ENCODE measurements at regions not wholly inside any gene's neighbourhood (a gene's known extent, or its start where the extent isn't known, plus 50 kb on each side); places are given as distances from the start of the nearest gene placed in this dataset.

DNA sequence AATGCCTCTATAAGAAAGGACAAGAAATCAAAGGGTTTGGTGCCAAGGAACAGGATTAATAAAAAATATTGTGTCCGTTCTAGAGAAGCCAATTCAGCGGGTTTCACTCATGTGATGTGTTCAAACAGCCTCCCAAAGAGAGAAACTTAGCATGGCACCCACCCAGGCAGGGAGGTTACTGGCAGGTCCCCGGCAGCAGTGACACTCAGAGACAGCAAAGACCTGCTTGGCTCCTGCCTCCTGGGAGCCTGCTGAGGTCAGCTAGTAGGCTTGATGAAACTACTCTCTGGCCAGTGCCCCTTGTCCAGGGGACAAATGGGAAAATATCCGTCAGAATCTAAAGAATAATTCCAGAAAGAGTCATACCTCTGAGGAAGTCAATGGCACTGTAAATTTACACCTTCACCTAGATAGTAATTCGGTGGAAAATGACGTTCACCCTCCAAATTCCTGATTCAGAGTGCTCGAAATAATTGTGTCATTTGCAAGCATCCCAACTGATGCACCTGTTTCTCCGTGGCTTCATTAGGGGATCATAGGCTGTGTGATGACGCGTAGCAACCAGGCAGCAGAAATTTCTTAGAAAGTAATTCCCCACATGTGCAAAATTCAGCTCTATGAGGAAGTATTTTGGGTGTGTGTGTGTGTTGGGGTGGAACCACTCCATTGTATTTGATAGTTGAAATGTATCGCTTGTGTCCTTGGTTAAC, 481.5 kb upstream of the ZFHX3 start:
- H3K36me3 ChIP-seq (ENCODE audit: control insufficient read depth in 2 of 2, insufficient read depth in 2 of 2, low read length in 1 of 2): no peaks in the 10 kb centered on the region
- H3K27ac ChIP-seq (ENCODE audit: low read depth in 1 of 2, low read length in 1 of 2): no peak overlapping the region
- no peaks in the 10 kb centered on the region for H3K9me3 ChIP-seq (ENCODE audit: control insufficient read depth in 2 of 2, insufficient read depth in 1 of 2, low read length in 1 of 2)
- no peak overlapping the region for H3K4me3 ChIP-seq (ENCODE audit: low read length in 2 of 2)
- DNase-seq (ENCODE audit: low read depth in 6 of 9, low spot score in 9 of 9): no peak
- 94% methylated on average over 11 of the region's 11 CpGs for WGBS
- no peaks in the 10 kb centered on the region for H3K4me1 ChIP-seq (ENCODE audit: control insufficient read depth in 2 of 2, insufficient read depth in 2 of 2, low read length in 2 of 2)
- H3K27me3 ChIP-seq (ENCODE audit: control insufficient read depth in 2 of 2, insufficient read depth in 1 of 2, low read length in 1 of 2): no peaks in the 10 kb centered on the region

DNA sequence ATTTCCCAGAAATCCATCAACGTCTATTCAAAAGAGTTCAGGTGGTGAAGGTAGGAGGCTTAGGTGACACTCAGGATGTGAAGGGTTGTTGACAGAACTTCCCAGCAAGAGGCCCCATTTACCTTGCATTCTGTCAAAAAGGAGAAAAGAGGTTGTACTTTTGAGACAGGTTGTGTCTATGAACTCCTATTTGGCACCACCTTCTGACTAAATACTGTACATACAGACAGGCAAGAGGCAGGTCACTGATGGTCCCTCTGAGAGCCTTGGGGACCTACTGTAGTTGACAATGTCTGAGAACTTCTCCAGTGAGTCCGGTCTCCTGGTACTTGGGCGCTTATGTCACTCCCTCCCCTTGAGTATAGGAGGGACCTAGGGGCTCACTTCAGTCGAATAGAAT, 479.3 kb upstream of the ZFHX3 start:
- H3K4me3 ChIP-seq (ENCODE audit: low read length in 2 of 2): no peak overlapping the region
- no peaks in the 10 kb centered on the region for H3K9me3 ChIP-seq (ENCODE audit: control insufficient read depth in 2 of 2, insufficient read depth in 1 of 2, low read length in 1 of 2)
- no peak for DNase-seq (ENCODE audit: low read depth in 6 of 9, low spot score in 9 of 9)
- H3K4me1 ChIP-seq (ENCODE audit: control insufficient read depth in 2 of 2, insufficient read depth in 2 of 2, low read length in 2 of 2): no peaks in the 10 kb centered on the region
- WGBS: 87% methylated on average over 4 of the region's 4 CpGs
- H3K27ac ChIP-seq (ENCODE audit: low read depth in 1 of 2, low read length in 1 of 2): no peak overlapping the region
- no peaks in the 10 kb centered on the region for H3K27me3 ChIP-seq (ENCODE audit: control insufficient read depth in 2 of 2, insufficient read depth in 1 of 2, low read length in 1 of 2)
- H3K36me3 ChIP-seq (ENCODE audit: control insufficient read depth in 2 of 2, insufficient read depth in 2 of 2, low read length in 1 of 2): no peaks in the 10 kb centered on the region

DNA sequence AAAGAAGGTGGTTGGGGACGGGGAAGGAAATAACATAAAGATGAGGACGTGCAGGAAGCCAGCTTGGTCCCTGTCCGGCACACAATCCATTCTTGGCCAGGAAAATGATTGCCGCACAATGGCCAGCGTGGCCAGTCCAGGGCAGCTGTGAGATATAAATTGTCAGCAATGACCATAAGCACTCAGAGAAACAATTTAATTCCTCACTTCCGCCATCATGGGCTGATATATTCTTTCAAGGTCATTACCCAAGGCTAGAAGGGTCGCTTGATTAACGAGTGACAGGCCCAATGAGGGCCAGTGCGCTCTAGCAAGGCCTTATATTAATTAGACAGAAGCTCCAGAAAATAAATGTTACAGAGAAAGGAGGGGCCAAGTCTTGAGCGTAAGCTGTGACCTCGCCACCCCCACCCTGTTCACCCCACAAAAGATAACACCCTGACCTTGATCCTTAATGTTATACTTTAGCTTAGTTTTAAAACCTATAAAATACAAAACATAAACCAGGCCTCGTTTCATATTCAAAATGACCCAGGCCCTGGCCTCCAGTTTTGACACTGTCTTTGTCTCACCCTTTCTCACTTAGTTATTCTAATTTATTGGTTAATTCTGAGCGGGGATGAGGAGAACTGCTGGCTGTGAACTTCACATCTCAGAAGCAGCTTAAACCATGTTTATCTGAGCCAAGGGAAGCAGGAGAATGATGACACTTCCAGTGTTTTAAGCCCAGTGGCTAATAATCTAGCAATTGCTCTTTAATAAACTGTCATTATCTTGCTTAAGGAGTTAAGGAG, 478.3 kb upstream of the ZFHX3 start:
- no peak for DNase-seq (ENCODE audit: low read depth in 6 of 9, low spot score in 9 of 9)
- H3K27ac ChIP-seq (ENCODE audit: low read depth in 1 of 2, low read length in 1 of 2): no peak overlapping the region

DNA sequence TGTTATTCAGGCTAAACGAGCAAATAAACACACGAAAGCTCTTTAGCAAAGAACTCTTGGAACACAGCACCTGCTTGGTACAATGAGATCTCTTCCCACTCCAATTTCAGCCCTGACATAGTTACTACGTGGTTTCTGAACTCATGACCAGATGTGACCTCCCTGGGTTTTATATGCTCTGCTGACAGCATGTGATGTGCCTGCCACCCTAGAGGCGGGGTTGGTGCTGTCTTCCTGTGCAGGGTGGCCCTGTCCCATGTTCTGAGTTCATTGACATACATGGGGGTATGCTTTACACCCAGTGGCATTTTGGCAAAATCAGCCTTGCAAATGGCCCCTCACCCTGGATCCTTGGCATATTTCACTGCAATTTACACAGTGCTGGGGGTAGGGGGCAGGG, 475.3 kb upstream of the ZFHX3 start:
- Histone ChIP-seq H3K27ac (ENCODE audit: low read depth in 1 of 2, low read length in 1 of 2) (no peak overlapping the region), H3K36me3 (ENCODE audit: control insufficient read depth in 2 of 2, insufficient read depth in 2 of 2, low read length in 1 of 2) (no peaks in the 10 kb centered on the region), H3K4me1 (ENCODE audit: control insufficient read depth in 2 of 2, insufficient read depth in 2 of 2, low read length in 2 of 2) (no peaks in the 10 kb centered on the region), H3K9me3 (ENCODE audit: control insufficient read depth in 2 of 2, insufficient read depth in 1 of 2, low read length in 1 of 2) (no peaks in the 10 kb centered on the region), H3K4me3 (ENCODE audit: low read length in 2 of 2) (no peak overlapping the region), H3K27me3 (ENCODE audit: control insufficient read depth in 2 of 2, insufficient read depth in 1 of 2, low read length in 1 of 2) (no peaks in the 10 kb centered on the region)
- DNase-seq (ENCODE audit: low read depth in 6 of 9, low spot score in 9 of 9): no peak
- WGBS: 87% methylated on average over 4 of the region's 4 CpGs

More for the DNA sequence above, 478.3 kb upstream of the ZFHX3 start:
- no peaks in the 10 kb centered on the region for H3K27me3 ChIP-seq (ENCODE audit: control insufficient read depth in 2 of 2, insufficient read depth in 1 of 2, low read length in 1 of 2)
- no peak overlapping the region for H3K4me3 ChIP-seq (ENCODE audit: low read length in 2 of 2)
- no peaks in the 10 kb centered on the region for H3K9me3 ChIP-seq (ENCODE audit: control insufficient read depth in 2 of 2, insufficient read depth in 1 of 2, low read length in 1 of 2)
- H3K36me3 ChIP-seq (ENCODE audit: control insufficient read depth in 2 of 2, insufficient read depth in 2 of 2, low read length in 1 of 2): no peaks in the 10 kb centered on the region
- H3K4me1 ChIP-seq (ENCODE audit: control insufficient read depth in 2 of 2, insufficient read depth in 2 of 2, low read length in 2 of 2): no peaks in the 10 kb centered on the region
- WGBS: 88% methylated on average over 13 of the region's 13 CpGs

DNA sequence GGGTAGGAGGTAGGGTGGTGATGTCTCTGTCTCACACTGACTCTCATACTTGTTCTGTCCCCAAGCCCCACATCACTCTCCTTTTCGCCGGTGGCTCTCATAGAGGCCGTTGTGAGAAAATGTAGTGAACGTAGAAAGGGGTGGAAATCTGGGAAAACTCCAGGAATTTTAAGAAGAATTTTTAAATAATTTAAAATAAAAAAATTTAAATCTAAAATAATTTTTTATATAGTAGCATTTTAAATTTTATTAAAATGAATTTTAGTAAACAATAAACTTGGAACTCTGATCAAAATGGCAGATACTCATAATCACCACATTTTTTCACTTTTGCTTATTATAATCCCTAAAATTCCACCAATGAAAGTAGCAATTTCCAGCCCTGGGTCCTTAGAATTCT, 473.6 kb upstream of the ZFHX3 start:
- no peak for DNase-seq (ENCODE audit: low read depth in 6 of 9, low spot score in 9 of 9)
- Histone ChIP-seq H3K27me3 (ENCODE audit: control insufficient read depth in 2 of 2, insufficient read depth in 1 of 2, low read length in 1 of 2) (no peaks in the 10 kb centered on the region), H3K27ac (ENCODE audit: low read depth in 1 of 2, low read length in 1 of 2) (no peak overlapping the region), H3K4me1 (ENCODE audit: control insufficient read depth in 2 of 2, insufficient read depth in 2 of 2, low read length in 2 of 2) (no peaks in the 10 kb centered on the region), H3K9me3 (ENCODE audit: control insufficient read depth in 2 of 2, insufficient read depth in 1 of 2, low read length in 1 of 2) (no peaks in the 10 kb centered on the region), H3K4me3 (ENCODE audit: low read length in 2 of 2) (no peak overlapping the region), H3K36me3 (ENCODE audit: control insufficient read depth in 2 of 2, insufficient read depth in 2 of 2, low read length in 1 of 2) (no peaks in the 10 kb centered on the region)
- WGBS: 97% methylated on average over 4 of the region's 4 CpGs

DNA sequence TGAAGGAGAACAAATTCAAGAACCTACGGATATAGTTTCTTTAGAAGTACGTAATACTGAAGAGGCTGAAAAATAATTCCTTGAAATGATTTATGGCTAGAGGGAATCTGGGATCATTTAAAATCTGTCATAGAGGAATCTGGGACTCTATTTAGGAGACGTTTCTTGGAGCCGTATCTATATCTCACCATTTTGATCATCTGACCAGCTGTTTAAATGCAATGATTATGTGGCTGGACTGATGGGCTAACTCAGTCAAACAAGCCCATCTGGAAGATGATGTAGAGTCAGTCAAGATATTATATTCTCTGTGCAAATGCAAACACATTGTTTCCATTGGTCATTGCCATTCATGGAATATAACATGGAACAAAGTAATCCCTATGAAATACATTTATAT, 467.7 kb upstream of the ZFHX3 start:
- no peaks in the 10 kb centered on the region for H3K27me3 ChIP-seq (ENCODE audit: control insufficient read depth in 2 of 2, insufficient read depth in 1 of 2, low read length in 1 of 2)
- 95% methylated on average over 4 of the region's 4 CpGs for WGBS
- H3K4me1 ChIP-seq (ENCODE audit: control insufficient read depth in 2 of 2, insufficient read depth in 2 of 2, low read length in 2 of 2): no peaks in the 10 kb centered on the region
- no peaks in the 10 kb centered on the region for H3K36me3 ChIP-seq (ENCODE audit: control insufficient read depth in 2 of 2, insufficient read depth in 2 of 2, low read length in 1 of 2)
- DNase-seq (ENCODE audit: low read depth in 6 of 9, low spot score in 9 of 9): no peak
- H3K9me3 ChIP-seq (ENCODE audit: control insufficient read depth in 2 of 2, insufficient read depth in 1 of 2, low read length in 1 of 2): no peaks in the 10 kb centered on the region
- no peak overlapping the region for H3K27ac ChIP-seq (ENCODE audit: low read depth in 1 of 2, low read length in 1 of 2)
- no peak overlapping the region for H3K4me3 ChIP-seq (ENCODE audit: low read length in 2 of 2)

DNA sequence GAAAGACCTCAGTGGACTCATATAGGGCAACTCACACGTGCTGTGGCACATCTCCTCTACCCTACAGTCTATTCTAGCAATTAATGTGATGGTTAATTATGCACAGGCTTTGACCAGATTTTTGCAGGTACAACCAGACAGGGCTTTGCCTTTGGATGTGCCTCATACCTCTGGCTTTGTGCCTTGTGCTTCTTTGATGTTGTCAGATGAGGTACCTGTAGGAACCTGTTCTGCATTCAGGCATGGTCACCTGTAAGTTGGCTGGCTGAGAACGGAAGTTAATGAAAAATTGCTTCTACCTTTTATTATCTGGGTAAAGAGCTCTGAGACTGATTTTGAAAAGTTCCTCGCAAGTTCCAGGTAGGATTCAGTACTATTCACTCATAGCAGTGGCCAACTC, 462.9 kb upstream of the ZFHX3 start:
- no peaks in the 10 kb centered on the region for H3K4me1 ChIP-seq (ENCODE audit: control insufficient read depth in 2 of 2, insufficient read depth in 2 of 2, low read length in 2 of 2)
- H3K27ac ChIP-seq (ENCODE audit: low read depth in 1 of 2, low read length in 1 of 2): no peak overlapping the region
- H3K36me3 ChIP-seq (ENCODE audit: control insufficient read depth in 2 of 2, insufficient read depth in 2 of 2, low read length in 1 of 2): no peaks in the 10 kb centered on the region
- peak in 1 of 9 donors; percentile 4 for DNase-seq (ENCODE audit: low read depth in 6 of 9, low spot score in 9 of 9)
- 79% methylated on average over 3 of the region's 3 CpGs for WGBS
- no peaks in the 10 kb centered on the region for H3K27me3 ChIP-seq (ENCODE audit: control insufficient read depth in 2 of 2, insufficient read depth in 1 of 2, low read length in 1 of 2)
- H3K4me3 ChIP-seq (ENCODE audit: low read length in 2 of 2): no peak overlapping the region
- no peaks in the 10 kb centered on the region for H3K9me3 ChIP-seq (ENCODE audit: control insufficient read depth in 2 of 2, insufficient read depth in 1 of 2, low read length in 1 of 2)

DNA sequence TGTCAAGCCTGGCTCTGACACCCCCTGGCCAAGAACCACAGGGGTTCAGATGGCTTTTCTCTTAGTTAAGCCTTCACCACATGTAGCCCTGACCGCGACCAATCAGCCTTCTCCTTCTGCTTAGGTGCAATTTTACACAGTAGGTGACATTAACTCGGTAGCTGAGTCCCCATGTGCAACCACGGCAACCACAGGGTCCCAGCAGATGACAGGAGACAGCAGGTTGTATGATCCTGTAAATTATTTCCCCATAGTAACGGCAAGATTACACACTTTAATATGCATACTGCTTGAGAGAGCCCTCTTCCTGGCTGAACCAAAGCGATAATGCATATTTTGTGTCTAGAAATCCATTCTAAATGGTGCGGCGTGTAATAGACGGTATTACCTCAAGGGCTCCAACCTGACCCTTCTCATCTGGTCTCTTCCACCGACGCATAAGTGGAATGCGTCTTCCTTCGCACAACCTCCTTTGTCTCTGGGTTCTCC, 458.7 kb upstream of the ZFHX3 start:
- WGBS: 85% methylated on average over 13 of the region's 13 CpGs
- Histone ChIP-seq H3K4me3 (ENCODE audit: low read length in 2 of 2) (no peak overlapping the region), H3K36me3 (ENCODE audit: control insufficient read depth in 2 of 2, insufficient read depth in 2 of 2, low read length in 1 of 2) (no peaks in the 10 kb centered on the region)

DNA sequence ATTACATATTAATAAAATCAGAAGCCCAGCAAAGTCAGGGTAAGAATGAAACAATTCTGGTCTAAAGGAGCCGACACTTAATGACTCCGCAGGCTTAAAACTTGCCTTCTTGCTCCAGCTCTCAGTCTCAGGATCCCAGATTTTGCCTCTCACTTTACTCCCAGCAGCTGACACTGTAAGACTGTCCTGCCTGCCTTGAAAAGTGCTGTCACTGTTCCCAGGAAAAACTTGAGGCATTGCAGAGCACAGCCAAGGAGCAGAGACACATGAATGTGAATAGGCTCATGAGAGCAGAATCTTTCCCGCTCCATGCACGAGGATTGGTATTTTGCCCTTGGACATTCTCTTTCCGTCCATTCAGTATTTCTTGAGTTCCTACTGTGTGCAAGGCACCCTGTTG, 457.6 kb upstream of the ZFHX3 start:
- Histone ChIP-seq H3K9me3 (ENCODE audit: control insufficient read depth in 2 of 2, insufficient read depth in 1 of 2, low read length in 1 of 2) (no peaks in the 10 kb centered on the region), H3K4me3 (ENCODE audit: low read length in 2 of 2) (no peak overlapping the region), H3K27ac (ENCODE audit: low read depth in 1 of 2, low read length in 1 of 2) (no peak overlapping the region), H3K36me3 (ENCODE audit: control insufficient read depth in 2 of 2, insufficient read depth in 2 of 2, low read length in 1 of 2) (no peaks in the 10 kb centered on the region), H3K4me1 (ENCODE audit: control insufficient read depth in 2 of 2, insufficient read depth in 2 of 2, low read length in 2 of 2) (no peaks in the 10 kb centered on the region), H3K27me3 (ENCODE audit: control insufficient read depth in 2 of 2, insufficient read depth in 1 of 2, low read length in 1 of 2) (no peaks in the 10 kb centered on the region)
- 74% methylated on average over 5 of the region's 5 CpGs for WGBS
- no peak for DNase-seq (ENCODE audit: low read depth in 6 of 9, low spot score in 9 of 9)

More for the DNA sequence above, 458.7 kb upstream of the ZFHX3 start:
- Histone ChIP-seq H3K27ac (ENCODE audit: low read depth in 1 of 2, low read length in 1 of 2) (no peak overlapping the region), H3K9me3 (ENCODE audit: control insufficient read depth in 2 of 2, insufficient read depth in 1 of 2, low read length in 1 of 2) (no peaks in the 10 kb centered on the region), H3K27me3 (ENCODE audit: control insufficient read depth in 2 of 2, insufficient read depth in 1 of 2, low read length in 1 of 2) (no peaks in the 10 kb centered on the region), H3K4me1 (ENCODE audit: control insufficient read depth in 2 of 2, insufficient read depth in 2 of 2, low read length in 2 of 2) (no peaks in the 10 kb centered on the region)
- no peak for DNase-seq (ENCODE audit: low read depth in 6 of 9, low spot score in 9 of 9)

All from thymus (tissue), 11 donors.